NT2/D1 (cell line): ENCODE measurements at regions not wholly inside any gene's neighbourhood (a gene's known extent, or its start where the extent isn't known, plus 50 kb on each side); places are given as distances from the start of the nearest gene placed in this dataset.

Experiments
- YY1 ChIP-seq: IDR thresholded peaks from 2 replicates; pipeline ENCODE4 v1.6.1; 2011; ENCODE audit not compliant: insufficient read length, insufficient read depth
- ZNF274 ChIP-seq: IDR thresholded peaks from 2 replicates; pipeline ENCODE4 v1.6.1; 2011; ENCODE audit warnings: mild to moderate bottlenecking, low read depth, low read length

- no peak for TF ChIP-seq YY1
- no peak for TF ChIP-seq ZNF274
Measured at GRCh38 chr5:3393920-3394597, 201.6 kb upstream of the IRX1 start.
